IMR-90 (cell line): ENCODE measurements at regions not wholly inside any gene's neighbourhood (a gene's known extent, or its start where the extent isn't known, plus 50 kb on each side); places are given as distances from the start of the nearest gene placed in this dataset.

Experiments
- ATAC-seq: fragments of 200-7000 bp; cut with Tn5 transposase; 2 replicates; pipeline ENCODE4 v1.9.1; 2020; ENCODE audit warnings: low read depth, mild to moderate bottlenecking, moderate library complexity
- BruUV-seq: library from RNA; stranded (reverse); fragments of 400-500 nt; replicated peaks from 2 replicates; lab custom pipeline; 2021; lab: Mats Ljungman, UMichigan
- CTCF ChIA-PET: fragments of 300-600 bp; formaldehyde crosslinking; extraction: SDS; loops from one replicate; lab custom pipeline; 2021; ENCODE audit warnings: antibody characterized with exemption; lab: Yijun Ruan, JAX
- POLR2A ChIA-PET: fragments of 300-600 bp; sonication (Branson Sonifier 250); formaldehyde crosslinking; loops from one replicate; lab custom pipeline; 2022; ENCODE audit warnings: antibody characterized with exemption; ENCODE audit not compliant: unreplicated experiment; lab: Charles Lee
- DNase-seq: peaks from one replicate; pipeline ENCODE4 v3.0.0; 2013
- H2AFZ ChIP-seq: replicated peaks from 2 replicates; pipeline ENCODE3; 2013; ENCODE audit warnings: low read length, mild to moderate bottlenecking; ENCODE audit not compliant: poor library complexity
- H2AK5ac ChIP-seq: 2 replicates; pipeline ENCODE4 v1.6.1; 2013; ENCODE audit warnings: low read depth, low read length, inconsistent platforms
- H2AK9ac ChIP-seq: replicated peaks from 2 replicates; pipeline ENCODE3; 2013; ENCODE audit warnings: mild to moderate bottlenecking, low read depth, low read length, moderate library complexity; ENCODE audit not compliant: poor library complexity
- H2BK120ac ChIP-seq: 2 replicates; pipeline ENCODE4 v1.6.1; 2013; ENCODE audit warnings: low read depth, low read length, inconsistent platforms
- H2BK15ac ChIP-seq: 3 replicates; pipeline ENCODE4 v1.6.1; 2013; ENCODE audit warnings: low read depth, low read length, inconsistent platforms
- H2BK20ac ChIP-seq: 2 replicates; pipeline ENCODE4 v1.6.1; 2013; ENCODE audit warnings: low read depth, mild to moderate bottlenecking, inconsistent platforms, low read length, moderate library complexity
- H2BK5ac ChIP-seq: 2 replicates; pipeline ENCODE4 v1.6.1; 2013; ENCODE audit warnings: mild to moderate bottlenecking, low read depth, low read length, inconsistent platforms; ENCODE audit not compliant: poor library complexity, severe bottlenecking
- H3K14ac ChIP-seq: replicated peaks from 2 replicates; pipeline ENCODE4 v1.6.1; 2013; ENCODE audit warnings: low read depth, low read length, inconsistent platforms
- H3K18ac ChIP-seq: 2 replicates; pipeline ENCODE4 v1.6.1; 2013; ENCODE audit warnings: low read depth, low read length, control low read depth
- H3K23ac ChIP-seq: 2 replicates; pipeline ENCODE4 v1.6.1; 2013; ENCODE audit warnings: low read depth, low read length, inconsistent platforms
- H3K27ac ChIP-seq: 2 replicates; pipeline ENCODE4 v1.5.1; 2013; ENCODE audit warnings: mild to moderate bottlenecking, control low read depth, low read length; ENCODE audit not compliant: insufficient read depth
- H3K27me3 ChIP-seq: 2 replicates; pipeline ENCODE4 v1.6.1; 2013; ENCODE audit warnings: low read length; ENCODE audit not compliant: control insufficient read depth, insufficient read depth
- H3K36me3 ChIP-seq: 2 replicates; pipeline ENCODE4 v1.6.1; 2013; ENCODE audit warnings: low read length, mixed read lengths; ENCODE audit not compliant: control insufficient read depth, insufficient read depth
- H3K4ac ChIP-seq: 2 replicates; pipeline ENCODE4 v1.6.1; 2013; ENCODE audit warnings: low read depth, low read length, inconsistent platforms
- H3K4me1 ChIP-seq: 2 replicates; pipeline ENCODE4 v1.6.1; 2013; ENCODE audit warnings: low read length, mixed read lengths; ENCODE audit not compliant: control insufficient read depth, insufficient read depth
- H3K4me2 ChIP-seq: 2 replicates; pipeline ENCODE4 v1.6.1; 2013; ENCODE audit warnings: low read depth, mild to moderate bottlenecking, control low read depth, low read length, moderate library complexity
- H3K4me3 ChIP-seq: 2 replicates; pipeline ENCODE4 v1.5.1; 2013; ENCODE audit warnings: low read depth, mild to moderate bottlenecking, control low read depth, low read length, moderate library complexity; ENCODE audit not compliant: insufficient read depth
- H3K56ac ChIP-seq: 2 replicates; pipeline ENCODE4 v1.6.1; 2013; ENCODE audit warnings: low read length, inconsistent platforms; ENCODE audit not compliant: insufficient read depth; ENCODE audit errors: extremely low read depth
- H3K79me1 ChIP-seq, 2 experiments: 2 replicates each; pipeline ENCODE4 v1.6.1; 2013; ENCODE audit warnings: low read length in 2 of 2, inconsistent platforms in 1 of 2, low read depth in 1 of 2
- H3K9ac ChIP-seq: 2 replicates; pipeline ENCODE4 v1.6.1; 2013; ENCODE audit warnings: low read depth, low read length, control low read depth
- H3K9me1 ChIP-seq: 2 replicates; pipeline ENCODE4 v1.6.1; 2013; ENCODE audit warnings: low read length, inconsistent platforms; ENCODE audit not compliant: insufficient read depth
- H3K9me3 ChIP-seq: 2 replicates; pipeline ENCODE4 v1.6.1; 2013; ENCODE audit warnings: low read length; ENCODE audit not compliant: control insufficient read depth, insufficient read depth
- H4K20me1 ChIP-seq: 2 replicates; pipeline ENCODE4 v1.6.1; 2013; ENCODE audit warnings: low read length, inconsistent platforms; ENCODE audit not compliant: insufficient read depth
- H4K5ac ChIP-seq: 2 replicates; pipeline ENCODE4 v1.6.1; 2013; ENCODE audit warnings: mild to moderate bottlenecking, low read depth, low read length, control low read depth
- H4K8ac ChIP-seq, 2 experiments: 2 replicates each; pipeline ENCODE4 v1.6.1; 2013; ENCODE audit warnings: low read depth in 2 of 2, low read length in 2 of 2, control low read depth in 1 of 2, inconsistent platforms in 1 of 2
- H4K91ac ChIP-seq: 2 replicates; pipeline ENCODE4 v1.6.1; 2013; ENCODE audit warnings: low read depth, low read length, inconsistent platforms; ENCODE audit not compliant: insufficient read depth
- CTCF ChIP-seq: conservative IDR thresholded peaks from 2 replicates; pipeline ENCODE4 v1.5.1; 2012; ENCODE audit warnings: mild to moderate bottlenecking, low read depth, low read length, improper control_type of control experiment
- MAFK ChIP-seq: IDR thresholded peaks from 2 replicates; pipeline ENCODE4 v1.6.1; 2012; ENCODE audit warnings: low read depth, low read length, improper control_type of control experiment
- WGBS, 2 experiments: methylation state at CpG; one replicate each; pipeline versions ENCODE4 v1.1.5 to v1.1.7; 2013; ENCODE audit warnings: missing lambda C conversion rate in 2 of 2; ENCODE audit not compliant: insufficient read length in 1 of 2; ENCODE audit errors: extremely low coverage in 2 of 2; 5-methylcytosine and 5-hydroxymethylcytosine counted together
- dilution Hi-C: fragments of 300-500 bp; cut with HindIII; formaldehyde crosslinking; loops from one replicate; pipeline ENCODE4 v1.14.3; 2018; ENCODE audit warnings: low sequenced_read_pairs; ENCODE audit not compliant: unreplicated experiment
- in situ Hi-C: fragments of 300-500 bp; cut with MboI; formaldehyde crosslinking; loops from 3 replicates; pipeline ENCODE4 v1.14.3; 2019; ENCODE audit warnings: low sequenced_read_pairs, inconsistent platforms, mixed read lengths
- intact Hi-C: fragments of 100-400 bp; cut with micrococcal nuclease; formaldehyde crosslinking; loops from 2 replicates; pipeline ENCODE4 v1.10.0; 2022

- peak; percentile 39; the same call in 1 of the 2 replicates for TF ChIP-seq MAFK
- no peak for TF ChIP-seq CTCF
- BruUV-seq = no TSS peak
- Histone ChIP-seq H3K18ac (no peak overlapping the region), H3K4me1 (no peaks in the 10 kb centered on the region), H2BK20ac (no peak overlapping the region), H3K27ac (no peak overlapping the region), H2AK5ac (no peak overlapping the region), H2BK120ac (no peak overlapping the region), H3K56ac (no peak overlapping the region), H3K9me3 (no peaks in the 10 kb centered on the region), H2BK5ac (no peak overlapping the region), H3K9me1 (no peaks in the 10 kb centered on the region), H4K8ac (no peak overlapping the region), H2BK15ac (no peak overlapping the region), H4K20me1 (no peaks in the 10 kb centered on the region), H3K23ac (no peak overlapping the region), H4K91ac (no peak overlapping the region), H3K36me3 (no peaks in the 10 kb centered on the region), H2AK9ac (no peak overlapping the region), H4K5ac (no peak overlapping the region), H3K14ac (no peak overlapping the region), H3K4me3 (no peak overlapping the region), H3K9ac (no peak overlapping the region), H2AFZ (no peak overlapping the region), H3K27me3 (no peaks in the 10 kb centered on the region), H3K4ac (no peak overlapping the region), H3K79me1 (no peaks in the 10 kb centered on the region), H3K4me2 (no peak overlapping the region)
- dilution Hi-C loops = no loop called here
- intact Hi-C loops = no loop called here
- ChIA-PET POLR2A (no interaction called here), CTCF (no interaction called here)
- DNase-seq = no peak
- in situ Hi-C loops = no loop called here
- no peak for ATAC-seq
- WGBS, 2 experiments = no CpG with 5 or more reads among the region's 1 CpG
Measured at GRCh38 chr2:128911276-128911675, 592.6 kb upstream of the HS6ST1 start.
